ENCODE measurements at regions not wholly inside any gene's neighbourhood (a gene's known extent, or its start where the extent isn't known, plus 50 kb on each side); places are given as distances from the start of the nearest gene placed in this dataset.
"Not testable (repeated sequence)": the region's sequence is repeated elsewhere in the genome, so short reads cannot be mapped to it uniquely, and the experiment has no call there.

- no peak for DNase-seq (ENCODE audit: low read depth)
- TF ChIP-seq CTCF (IDR thresholded peaks at IDR 0.05; ENCODE audit: control insufficient read depth, extremely low read depth, insufficient read depth): no peak
- no peak overlapping the region for H3K4me3 ChIP-seq (ENCODE audit: low read depth, low read length)
Observed at GRCh38 chr9:88872192-88872946, 118.9 kb upstream of the S1PR3 start.

- DNase-seq (ENCODE audit: low read depth): no peak
- no peak overlapping the region for H3K4me3 ChIP-seq (ENCODE audit: low read depth, low read length)
- TF ChIP-seq CTCF (IDR thresholded peaks at IDR 0.05; ENCODE audit: control insufficient read depth, extremely low read depth, insufficient read depth): no peak
Observed at GRCh38 chr9:88873635-88874034, 117.6 kb upstream of the S1PR3 start.

- no peak for TF ChIP-seq CTCF (IDR thresholded peaks at IDR 0.05; ENCODE audit: control insufficient read depth, extremely low read depth, insufficient read depth)
- DNase-seq (ENCODE audit: low read depth): no peak
- H3K4me3 ChIP-seq (ENCODE audit: low read depth, low read length): no peak overlapping the region
Observed at GRCh38 chr9:88874391-88874790, 116.9 kb upstream of the S1PR3 start.

- no peak overlapping the region for H3K4me3 ChIP-seq (ENCODE audit: low read depth, low read length)
- no peak for DNase-seq (ENCODE audit: low read depth)
- no peak for TF ChIP-seq CTCF (IDR thresholded peaks at IDR 0.05; ENCODE audit: control insufficient read depth, extremely low read depth, insufficient read depth)
Observed at GRCh38 chr9:88875400-88876120, 115.7 kb upstream of the S1PR3 start.

GRCh38 chr9:88880199-88880598 is 111.1 kb upstream of the S1PR3 start:
- TF ChIP-seq CTCF (IDR thresholded peaks at IDR 0.05; ENCODE audit: control insufficient read depth, extremely low read depth, insufficient read depth): no peak
- H3K4me3 ChIP-seq (ENCODE audit: low read depth, low read length): no peak overlapping the region
- no peak for DNase-seq (ENCODE audit: low read depth)

DNA sequence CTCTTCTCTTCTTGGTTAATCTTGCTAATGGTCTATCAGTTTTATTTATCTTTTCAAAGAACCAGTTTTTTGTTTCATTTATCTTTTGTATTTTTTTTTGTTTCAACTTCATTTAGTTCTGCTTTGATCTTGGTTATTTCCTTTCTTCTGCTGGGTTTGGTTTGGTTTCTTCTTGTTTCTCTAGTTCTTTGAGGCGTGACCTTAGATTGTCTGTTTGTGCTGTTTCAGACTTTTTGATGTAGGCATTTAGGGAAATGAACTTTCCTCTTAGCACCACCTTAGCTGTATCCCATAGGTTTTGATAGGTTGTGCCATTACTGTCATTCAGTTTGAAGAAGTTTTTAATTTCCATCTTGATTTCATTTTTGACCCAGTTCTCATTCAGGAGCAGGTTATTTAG is 107.0 kb upstream of the S1PR3 start:
- not testable (repeated sequence) for H3K4me3 ChIP-seq (ENCODE audit: low read depth, low read length); DNase-seq (ENCODE audit: low read depth)

GRCh38 chr9:88886762-88887161 is 104.5 kb upstream of the S1PR3 start:
- not testable (repeated sequence) for DNase-seq (ENCODE audit: low read depth); H3K4me3 ChIP-seq (ENCODE audit: low read depth, low read length)

DNA sequence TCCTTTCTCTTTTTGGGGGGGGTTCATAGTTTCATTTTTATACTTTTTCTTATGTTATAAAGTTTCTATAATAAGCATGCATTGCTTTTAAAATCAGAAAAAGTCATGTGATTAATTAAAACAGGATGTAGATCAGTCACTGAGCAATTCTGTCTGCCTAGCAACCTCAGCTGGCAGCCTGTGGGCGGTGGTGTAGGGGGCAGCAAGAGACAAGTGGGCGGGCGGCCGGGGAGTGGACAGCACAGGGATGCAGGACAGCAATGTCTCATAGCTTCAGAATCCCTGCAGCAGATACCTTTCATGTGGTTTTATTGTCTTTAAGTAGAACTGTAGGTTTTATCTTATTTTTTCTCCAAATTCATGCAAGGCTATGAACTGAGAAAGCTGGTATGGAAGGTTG is 101.9 kb upstream of the S1PR3 start:
- H3K4me3 ChIP-seq (ENCODE audit: low read depth, low read length): no peak overlapping the region
- TF ChIP-seq CTCF (IDR thresholded peaks at IDR 0.05; ENCODE audit: control insufficient read depth, extremely low read depth, insufficient read depth): no peak
- DNase-seq (ENCODE audit: low read depth): no peak
